Endothelial cell (in vitro differentiated cells): ENCODE measurements at regions not wholly inside any gene's neighbourhood (a gene's known extent, or its start where the extent isn't known, plus 50 kb on each side); places are given as distances from the start of the nearest gene placed in this dataset.

Source experiments
- DNase-seq: peaks from one replicate; pipeline ENCODE4 v3.0.0; 2021; ENCODE audit warnings: low spot score
- H3K27ac Mint-ChIP-seq: one replicate; pipeline ENCODE4 v1.8.0; 2021; ENCODE audit warnings: mixed read lengths, inconsistent platforms; ENCODE audit not compliant: unreplicated experiment
- H3K27me3 Mint-ChIP-seq: one replicate; pipeline ENCODE4 v1.8.0; 2021; ENCODE audit warnings: mild to moderate bottlenecking, moderate library complexity, mixed read lengths, inconsistent platforms; ENCODE audit not compliant: unreplicated experiment
- H3K36me3 Mint-ChIP-seq: one replicate; pipeline ENCODE4 v1.8.0; 2021; ENCODE audit warnings: mild to moderate bottlenecking, low read depth, mixed read lengths, inconsistent platforms; ENCODE audit not compliant: unreplicated experiment
- H3K4me1 Mint-ChIP-seq: one replicate; pipeline ENCODE4 v1.8.0; 2021; ENCODE audit warnings: mild to moderate bottlenecking, mixed read lengths, inconsistent platforms; ENCODE audit not compliant: unreplicated experiment
- H3K4me3 Mint-ChIP-seq: one replicate; pipeline ENCODE4 v1.8.0; 2021; ENCODE audit warnings: mild to moderate bottlenecking, mixed read lengths, inconsistent platforms; ENCODE audit not compliant: unreplicated experiment
- H3K9me3 Mint-ChIP-seq: one replicate; pipeline ENCODE4 v1.8.0; 2021; ENCODE audit warnings: mixed read lengths, inconsistent platforms; ENCODE audit not compliant: unreplicated experiment
- TF ChIP-seq, protein P1 (sequence below): fragments of 200-600 bp; sonication (generic); IDR thresholded peaks from one replicate; pipeline ENCODE4 v1.5.0; 2021; ENCODE audit warnings: antibody characterized with exemption; ENCODE audit not compliant: unreplicated experiment

GRCh38 chr13:86813198-86813597, 858.0 kb upstream of the SLITRK5 start:
- H3K27ac Mint-ChIP-seq = no peak overlapping the region
- TF ChIP-seq, protein P1, sequence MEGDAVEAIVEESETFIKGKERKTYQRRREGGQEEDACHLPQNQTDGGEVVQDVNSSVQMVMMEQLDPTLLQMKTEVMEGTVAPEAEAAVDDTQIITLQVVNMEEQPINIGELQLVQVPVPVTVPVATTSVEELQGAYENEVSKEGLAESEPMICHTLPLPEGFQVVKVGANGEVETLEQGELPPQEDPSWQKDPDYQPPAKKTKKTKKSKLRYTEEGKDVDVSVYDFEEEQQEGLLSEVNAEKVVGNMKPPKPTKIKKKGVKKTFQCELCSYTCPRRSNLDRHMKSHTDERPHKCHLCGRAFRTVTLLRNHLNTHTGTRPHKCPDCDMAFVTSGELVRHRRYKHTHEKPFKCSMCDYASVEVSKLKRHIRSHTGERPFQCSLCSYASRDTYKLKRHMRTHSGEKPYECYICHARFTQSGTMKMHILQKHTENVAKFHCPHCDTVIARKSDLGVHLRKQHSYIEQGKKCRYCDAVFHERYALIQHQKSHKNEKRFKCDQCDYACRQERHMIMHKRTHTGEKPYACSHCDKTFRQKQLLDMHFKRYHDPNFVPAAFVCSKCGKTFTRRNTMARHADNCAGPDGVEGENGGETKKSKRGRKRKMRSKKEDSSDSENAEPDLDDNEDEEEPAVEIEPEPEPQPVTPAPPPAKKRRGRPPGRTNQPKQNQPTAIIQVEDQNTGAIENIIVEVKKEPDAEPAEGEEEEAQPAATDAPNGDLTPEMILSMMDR = no peak
- no peak overlapping the region for H3K4me3 Mint-ChIP-seq
- no peak for DNase-seq
- no peaks in the 10 kb centered on the region for H3K27me3 Mint-ChIP-seq
- H3K36me3 Mint-ChIP-seq = no peaks in the 10 kb centered on the region
- peaks cover 6% of the 10 kb centered on the region for H3K4me1 Mint-ChIP-seq
- H3K9me3 Mint-ChIP-seq = no peaks in the 10 kb centered on the region

DNA sequence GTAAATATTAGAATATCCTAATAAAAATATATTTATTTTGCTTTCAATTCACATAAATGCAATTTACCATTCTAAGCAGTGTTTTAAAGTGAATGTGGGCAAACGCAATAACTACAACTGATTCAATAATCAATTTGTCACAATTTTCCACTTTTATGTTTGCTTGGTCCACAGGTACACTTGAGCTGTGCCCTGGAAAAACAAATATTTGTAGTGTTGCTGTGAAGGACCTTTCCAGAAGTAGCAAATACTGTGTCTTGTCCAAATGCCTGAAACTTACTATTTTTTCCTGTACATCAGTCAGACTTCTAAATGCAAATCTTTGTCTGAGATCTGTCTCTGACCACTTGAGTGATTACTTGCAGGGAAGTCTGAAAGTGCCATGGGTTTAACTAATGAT, 845.8 kb upstream of the SLITRK5 start:
- TF ChIP-seq, protein P1 = no peak
- no peaks in the 10 kb centered on the region for H3K9me3 Mint-ChIP-seq
- H3K4me3 Mint-ChIP-seq = no peak overlapping the region
- DNase-seq = no peak
- H3K27ac Mint-ChIP-seq = no peak overlapping the region
- H3K36me3 Mint-ChIP-seq = no peaks in the 10 kb centered on the region
- H3K4me1 Mint-ChIP-seq = no peaks in the 10 kb centered on the region
- peaks cover 1% of the 10 kb centered on the region for H3K27me3 Mint-ChIP-seq

DNA sequence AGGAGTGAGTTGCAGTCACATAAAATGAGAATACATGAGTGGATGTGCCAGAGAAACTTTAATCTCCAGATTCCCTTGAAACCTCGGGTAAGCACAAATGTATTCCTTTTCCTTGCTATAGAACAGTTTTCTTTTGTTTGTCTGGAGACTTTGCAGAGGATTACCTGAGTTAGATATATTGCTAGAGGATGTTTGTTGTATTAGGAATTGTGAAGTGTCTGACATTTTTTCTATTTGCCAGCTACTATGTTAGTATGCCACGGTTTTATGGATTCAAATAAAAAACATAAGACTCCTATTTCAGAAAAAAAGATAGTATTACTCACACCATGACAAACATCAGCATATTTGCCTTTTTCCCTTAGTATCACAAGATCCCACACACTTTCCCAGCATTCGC, 844.9 kb upstream of the SLITRK5 start:
- Mint-ChIP-seq H3K27ac (no peak overlapping the region), H3K4me1 (no peaks in the 10 kb centered on the region), H3K27me3 (no peaks in the 10 kb centered on the region), H3K36me3 (no peaks in the 10 kb centered on the region), H3K9me3 (no peaks in the 10 kb centered on the region), H3K4me3 (no peak overlapping the region)
- DNase-seq = no peak
- TF ChIP-seq, protein P1 = no peak

DNA sequence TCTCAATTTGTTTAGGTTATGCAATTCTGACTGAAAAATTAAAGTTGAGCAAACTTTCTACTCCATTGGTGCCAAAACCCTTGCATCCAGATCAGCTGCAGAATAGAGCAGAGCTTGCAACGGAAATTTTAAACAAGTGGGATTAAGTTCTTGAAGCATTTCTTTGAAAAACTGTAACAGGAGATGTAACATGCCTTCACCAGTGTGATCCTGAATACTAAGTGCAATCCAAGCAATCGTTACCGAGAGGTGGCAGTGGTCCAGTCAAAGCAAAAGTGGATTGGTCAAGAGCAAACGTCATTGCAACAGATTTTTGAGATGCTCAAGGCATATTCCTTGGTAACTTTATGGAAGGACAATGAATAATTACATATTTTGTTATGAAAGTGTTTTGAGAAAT, 841.1 kb upstream of the SLITRK5 start:
- TF ChIP-seq, protein P1 = no peak
- Mint-ChIP-seq H3K36me3 (no peaks in the 10 kb centered on the region), H3K27ac (no peak overlapping the region), H3K4me3 (no peak overlapping the region), H3K9me3 (no peaks in the 10 kb centered on the region), H3K4me1 (no peaks in the 10 kb centered on the region), H3K27me3 (no peaks in the 10 kb centered on the region)
- no peak for DNase-seq

- H3K36me3 Mint-ChIP-seq = no peaks in the 10 kb centered on the region
- no peak overlapping the region for H3K4me3 Mint-ChIP-seq
- H3K4me1 Mint-ChIP-seq = no peaks in the 10 kb centered on the region
- no peak for DNase-seq
- H3K9me3 Mint-ChIP-seq = no peaks in the 10 kb centered on the region
- no peaks in the 10 kb centered on the region for H3K27me3 Mint-ChIP-seq
- TF ChIP-seq, protein P1 = no peak
- no peak overlapping the region for H3K27ac Mint-ChIP-seq
These were observed 840.1 kb upstream of the SLITRK5 start for GRCh38 chr13:86831084-86831483.
